ENCODE measurements at regions not wholly inside any gene's neighbourhood (a gene's known extent, or its start where the extent isn't known, plus 50 kb on each side); places are given as distances from the start of the nearest gene placed in this dataset.

GRCh38 chr22:25494774-25495173 is 69.7 kb upstream of the GRK3 start:
- Histone ChIP-seq H3K4me2 (ENCODE audit: low read length) (no peak overlapping the region), H3K27ac (ENCODE audit: low read length) (no peak overlapping the region), H4K20me1 (ENCODE audit: insufficient read depth) (no peaks in the 10 kb centered on the region), H3K9me2 (ENCODE audit: insufficient read depth, low read length) (no peaks in the 10 kb centered on the region), H2AFZ (ENCODE audit: low read depth, low read length) (no peak overlapping the region), H3F3A (ENCODE audit: insufficient read depth, low read length, poor library complexity, severe bottlenecking) (no peaks in the 10 kb centered on the region), H3K27me3 (ENCODE audit: insufficient read depth, low read depth, low read length) (no peaks in the 10 kb centered on the region), H3K9me3 (ENCODE audit: low read length) (peaks cover 4% of the 10 kb centered on the region), H3K79me2 (replicated peaks; ENCODE audit: insufficient read depth, low read length) (no peaks in the 10 kb centered on the region), H3K4me3 (ENCODE audit: low read length) (no peak overlapping the region), H3K36me3 (ENCODE audit: insufficient read depth, low read length) (peaks cover 10% of the 10 kb centered on the region), H3K9ac (ENCODE audit: low read length) (no peak overlapping the region)
- no peak for TF ChIP-seq MXI1 (conservative IDR thresholded peaks at IDR 0.05; ENCODE audit: poor library complexity, severe bottlenecking)
- no peak for TF ChIP-seq CTCF (IDR thresholded peaks at IDR 0.05; ENCODE audit: poor library complexity, severe bottlenecking)
- no peak for TF ChIP-seq EZH2 (IDR thresholded peaks at IDR 0.05; ENCODE audit: borderline replicate concordance, insufficient read depth, low read length, poor library complexity, severe bottlenecking)

GRCh38 chr22:25495285-25495684 is 69.2 kb upstream of the GRK3 start:
- Histone ChIP-seq H3K27me3 (ENCODE audit: insufficient read depth, low read depth, low read length) (no peaks in the 10 kb centered on the region), H3F3A (ENCODE audit: insufficient read depth, low read length, poor library complexity, severe bottlenecking) (no peaks in the 10 kb centered on the region), H2AFZ (ENCODE audit: low read depth, low read length) (no peak overlapping the region), H4K20me1 (ENCODE audit: insufficient read depth) (no peaks in the 10 kb centered on the region), H3K9me3 (ENCODE audit: low read length) (no peaks in the 10 kb centered on the region), H3K9ac (ENCODE audit: low read length) (no peak overlapping the region), H3K9me2 (ENCODE audit: insufficient read depth, low read length) (no peaks in the 10 kb centered on the region), H3K4me2 (ENCODE audit: low read length) (no peak overlapping the region), H3K36me3 (ENCODE audit: insufficient read depth, low read length) (peaks cover 6% of the 10 kb centered on the region), H3K27ac (ENCODE audit: low read length) (no peak overlapping the region), H3K79me2 (replicated peaks; ENCODE audit: insufficient read depth, low read length) (no peaks in the 10 kb centered on the region), H3K4me3 (ENCODE audit: low read length) (no peak overlapping the region)
- TF ChIP-seq MXI1 (conservative IDR thresholded peaks at IDR 0.05; ENCODE audit: poor library complexity, severe bottlenecking): no peak
- TF ChIP-seq REST (IDR thresholded peaks at IDR 0.05; ENCODE audit: borderline replicate concordance): no peak
- TF ChIP-seq EZH2 (IDR thresholded peaks at IDR 0.05; ENCODE audit: borderline replicate concordance, insufficient read depth, low read length, poor library complexity, severe bottlenecking): no peak
- TF ChIP-seq POLR2AphosphoS5 (IDR thresholded peaks at IDR 0.05): no peak
- no peak for TF ChIP-seq SMC3 (conservative IDR thresholded peaks at IDR 0.05; ENCODE audit: poor library complexity)
- TF ChIP-seq TAF1 (IDR thresholded peaks at IDR 0.05; ENCODE audit: low read depth): no peak
- no peak for TF ChIP-seq CTCF (IDR thresholded peaks at IDR 0.05; ENCODE audit: poor library complexity, severe bottlenecking)
- no peak for TF ChIP-seq EP300 (conservative IDR thresholded peaks at IDR 0.05; ENCODE audit: poor library complexity, severe bottlenecking)
- TF ChIP-seq RAD21 (conservative IDR thresholded peaks at IDR 0.05): no peak
